ENCODE measurements at regions not wholly inside any gene's neighbourhood (a gene's known extent, or its start where the extent isn't known, plus 50 kb on each side); places are given as distances from the start of the nearest gene placed in this dataset.

DNA sequence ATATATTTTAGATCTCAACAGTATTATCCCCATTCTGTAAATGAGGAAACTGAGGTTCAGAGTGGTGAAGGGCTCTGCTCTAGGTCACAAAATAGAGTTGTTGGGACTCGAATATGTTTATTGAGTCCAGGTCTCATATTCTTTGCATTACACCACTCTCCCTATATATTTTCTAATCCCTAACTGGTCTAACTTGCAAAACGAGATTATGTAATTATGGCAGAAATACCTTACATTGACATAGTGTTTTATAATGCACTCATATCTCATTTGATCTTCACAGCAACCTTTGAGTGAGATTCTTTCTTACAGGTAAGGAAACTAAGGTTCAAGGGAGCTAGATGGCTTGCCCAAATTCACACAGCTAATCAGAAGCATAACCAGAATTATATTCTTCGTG, 106.9 kb upstream of the LRIG3 start:
- no peaks in the 10 kb centered on the region for H3K4me1 ChIP-seq (ENCODE audit: control insufficient read depth in 2 of 2, insufficient read depth in 2 of 2, low read length in 2 of 2)
- H3K4me2 ChIP-seq (replicated peaks; ENCODE audit: low read depth, low read length, poor library complexity, severe bottlenecking) = no peak overlapping the region
- H3K9me3 Mint-ChIP-seq (ENCODE audit: insufficient read depth) = no peaks in the 10 kb centered on the region
- H3K79me2 ChIP-seq (ENCODE audit: control insufficient read depth, insufficient read depth, low read length) = no peaks in the 10 kb centered on the region
- no peaks in the 10 kb centered on the region for H3K27me3 Mint-ChIP-seq
- no peaks in the 10 kb centered on the region for H3K27me3 ChIP-seq (replicated peaks in 1 of 4; ENCODE audit: control extremely low read depth in 1 of 4, control insufficient read depth in 3 of 4, insufficient read depth in 4 of 4, low read length in 3 of 4)
- H3K27ac ChIP-seq (ENCODE audit: low read length in 2 of 2) = no peak overlapping the region
- H3K9ac ChIP-seq (ENCODE audit: low read length) = no peak overlapping the region
- no peak overlapping the region for H2AFZ ChIP-seq (ENCODE audit: insufficient read depth, low read depth, low read length, poor library complexity, severe bottlenecking)
- H3K4me3 ChIP-seq (ENCODE audit: control extremely low read depth in 1 of 5, extremely low read depth in 1 of 5, insufficient read depth in 1 of 5, low read depth in 2 of 5, low read length in 4 of 5) = no peak overlapping the region
- ATAC-seq (ENCODE audit: low read depth) = no peak
- no peaks in the 10 kb centered on the region for H3K9me3 ChIP-seq (ENCODE audit: control extremely low read depth in 1 of 3, control insufficient read depth in 2 of 3, insufficient read depth in 1 of 3, low read length in 2 of 3)
- TF ChIP-seq EZH2 (IDR thresholded peaks at IDR 0.05; ENCODE audit: borderline replicate concordance, insufficient read depth, low read depth, low read length, poor library complexity, severe bottlenecking) (no peak), CTCF (IDR thresholded peaks at IDR 0.05) (no peak)
- intact Hi-C loops (cut with micrococcal nuclease) = no loop called here
- no peak for DNase-seq
- no peak overlapping the region for H3K4me3 Mint-ChIP-seq
- no CpG with 5 or more reads among the region's 3 CpGs for WGBS (ENCODE audit: insufficient coverage)
- POLR2A ChIA-PET = no interaction called here
- no peaks in the 10 kb centered on the region for H3K4me1 Mint-ChIP-seq
- H3K36me3 ChIP-seq (replicated peaks in 1 of 2; ENCODE audit: control extremely low read depth in 1 of 2, control insufficient read depth in 1 of 2, extremely low read depth in 1 of 2, insufficient read depth in 2 of 2, low read length in 1 of 2) = no peaks in the 10 kb centered on the region
- CTCF ChIA-PET = no interaction called here
- H4K20me1 ChIP-seq (ENCODE audit: control insufficient read depth, insufficient read depth, low read length, poor library complexity, severe bottlenecking) = no peaks in the 10 kb centered on the region
- H3K27ac Mint-ChIP-seq = no peak overlapping the region

DNA sequence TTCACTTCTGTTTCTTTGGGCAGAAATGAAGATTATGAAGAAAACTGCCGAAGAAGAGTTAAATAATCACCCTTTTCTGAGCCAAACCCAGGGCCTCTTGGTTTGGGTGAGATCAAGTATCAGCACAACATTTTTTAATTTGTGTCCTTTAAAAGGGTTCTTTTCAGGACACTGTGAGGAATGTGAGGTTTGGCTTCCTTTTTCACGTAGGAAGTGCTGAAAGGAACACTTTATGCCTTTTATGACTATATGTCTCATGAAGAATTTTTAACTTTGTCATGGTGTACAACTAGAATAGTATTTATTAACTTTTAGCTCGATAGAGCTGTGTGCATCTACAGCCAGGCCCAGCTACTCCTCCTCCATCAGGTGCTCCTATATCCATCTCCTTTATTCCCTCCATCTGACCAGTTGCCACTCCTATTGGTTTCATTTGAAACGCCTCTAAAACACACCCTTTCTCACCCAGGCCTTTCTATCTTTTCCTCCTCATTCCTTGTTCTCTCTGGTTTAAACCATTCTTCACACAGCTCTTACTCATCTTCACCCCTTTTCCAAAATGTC, 103.6 kb upstream of the LRIG3 start:
- no peaks in the 10 kb centered on the region for H3K4me1 Mint-ChIP-seq
- Histone ChIP-seq H3K27ac (ENCODE audit: low read length in 2 of 2) (no peak overlapping the region), H3K36me3 (replicated peaks in 1 of 2; ENCODE audit: control extremely low read depth in 1 of 2, control insufficient read depth in 1 of 2, extremely low read depth in 1 of 2, insufficient read depth in 2 of 2, low read length in 1 of 2) (no peaks in the 10 kb centered on the region), H3K27me3 (replicated peaks in 1 of 4; ENCODE audit: control extremely low read depth in 1 of 4, control insufficient read depth in 3 of 4, insufficient read depth in 4 of 4, low read length in 3 of 4) (no peaks in the 10 kb centered on the region), H3K4me1 (ENCODE audit: control insufficient read depth in 2 of 2, insufficient read depth in 2 of 2, low read length in 2 of 2) (no peaks in the 10 kb centered on the region), H3K9ac (ENCODE audit: low read length) (no peak overlapping the region), H4K20me1 (ENCODE audit: control insufficient read depth, insufficient read depth, low read length, poor library complexity, severe bottlenecking) (no peaks in the 10 kb centered on the region), H3K79me2 (ENCODE audit: control insufficient read depth, insufficient read depth, low read length) (no peaks in the 10 kb centered on the region), H2AFZ (ENCODE audit: insufficient read depth, low read depth, low read length, poor library complexity, severe bottlenecking) (no peak overlapping the region), H3K4me2 (replicated peaks; ENCODE audit: low read depth, low read length, poor library complexity, severe bottlenecking) (no peak overlapping the region), H3K4me3 (ENCODE audit: control extremely low read depth in 1 of 5, extremely low read depth in 1 of 5, insufficient read depth in 1 of 5, low read depth in 2 of 5, low read length in 4 of 5) (no peak overlapping the region), H3K9me3 (ENCODE audit: control extremely low read depth in 1 of 3, control insufficient read depth in 2 of 3, insufficient read depth in 1 of 3, low read length in 2 of 3) (no peaks in the 10 kb centered on the region)
- 72% methylated on average over 1 of the region's 4 CpGs for WGBS (ENCODE audit: insufficient coverage)
- intact Hi-C loops (cut with micrococcal nuclease) = no loop called here
- ChIA-PET CTCF (no interaction called here), POLR2A (no interaction called here)
- no peak overlapping the region for H3K27ac Mint-ChIP-seq
- DNase-seq = no peak
- H3K4me3 Mint-ChIP-seq = no peak overlapping the region
- H3K27me3 Mint-ChIP-seq = no peaks in the 10 kb centered on the region
- no peak for ATAC-seq (ENCODE audit: low read depth)
- H3K9me3 Mint-ChIP-seq (ENCODE audit: insufficient read depth) = no peaks in the 10 kb centered on the region
- no peak for TF ChIP-seq EZH2 (IDR thresholded peaks at IDR 0.05; ENCODE audit: borderline replicate concordance, insufficient read depth, low read depth, low read length, poor library complexity, severe bottlenecking)
- TF ChIP-seq CTCF (IDR thresholded peaks at IDR 0.05) = no peak

Data from B cell (primary cell).